C1 segment of cervical spinal cord (tissue), 14 donors: ENCODE measurements at regions not wholly inside any gene's neighbourhood (a gene's known extent, or its start where the extent isn't known, plus 50 kb on each side); places are given as distances from the start of the nearest gene placed in this dataset.

ENCODE experiments used
- DNase-seq, 14 donors: peaks; one replicate each; lab custom pipeline; 2025; lab: John Stamatoyannopoulos, UW

DNA sequence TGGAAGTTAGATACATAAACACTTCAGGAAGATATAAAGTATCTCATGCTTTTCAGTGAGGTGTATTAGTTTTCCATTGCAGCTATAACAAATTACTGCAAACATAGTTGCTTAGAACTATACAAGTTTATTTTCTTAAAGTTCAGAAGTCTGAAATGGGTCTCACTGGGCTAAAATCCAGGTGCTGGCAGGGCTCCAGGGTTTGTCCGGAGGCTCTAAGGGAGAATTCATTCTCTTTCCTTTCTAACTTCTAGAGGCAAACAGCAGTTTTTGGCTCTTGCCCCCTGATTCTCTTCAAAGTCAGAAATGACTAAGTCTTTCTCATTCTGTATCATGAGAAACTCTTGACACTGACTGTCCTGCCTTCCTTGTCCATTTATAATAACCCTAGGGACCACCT is 138.8 kb downstream of the AASDHPPT start:
- DNase-seq: no peak

DNA sequence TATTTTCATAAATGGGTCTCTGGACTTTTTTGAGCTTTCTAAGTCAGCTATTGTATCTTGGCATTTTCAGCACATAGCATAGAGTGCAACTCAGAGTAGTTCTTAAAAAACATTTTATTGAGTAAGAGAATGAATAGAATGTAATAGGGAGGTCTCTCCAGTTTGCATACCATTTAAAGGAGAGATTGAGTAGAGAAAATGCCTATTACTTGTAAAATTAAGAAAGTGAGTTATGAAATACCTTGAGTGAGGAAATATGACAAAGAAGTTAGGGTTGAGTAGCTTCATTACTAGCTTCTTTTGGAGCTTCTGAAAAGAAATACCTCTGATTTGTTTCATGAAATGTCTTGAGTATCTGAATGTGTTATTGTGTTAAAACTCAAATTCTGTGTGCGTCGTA is 140.0 kb downstream of the AASDHPPT start:
- DNase-seq: no peak

DNA sequence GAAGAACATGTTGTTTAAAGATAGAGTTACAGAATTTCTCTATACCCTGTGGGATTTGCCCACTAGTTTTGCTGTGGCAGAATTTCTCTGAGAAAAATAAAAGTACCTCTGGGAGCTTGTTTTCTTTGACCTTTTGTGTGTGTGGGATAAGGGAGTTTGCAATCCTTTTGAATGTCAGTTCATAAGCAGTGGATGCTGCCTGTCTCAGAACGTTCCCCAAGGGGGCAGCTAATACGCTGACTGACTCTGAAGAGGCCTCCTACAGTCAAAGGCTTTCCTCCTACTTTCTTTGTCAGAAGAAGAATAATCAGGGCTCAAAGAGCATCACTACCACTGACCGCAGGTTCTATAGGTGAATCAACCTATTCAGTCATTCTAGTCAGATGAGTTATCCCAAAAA is 140.6 kb downstream of the AASDHPPT start:
- no peak for DNase-seq

DNA sequence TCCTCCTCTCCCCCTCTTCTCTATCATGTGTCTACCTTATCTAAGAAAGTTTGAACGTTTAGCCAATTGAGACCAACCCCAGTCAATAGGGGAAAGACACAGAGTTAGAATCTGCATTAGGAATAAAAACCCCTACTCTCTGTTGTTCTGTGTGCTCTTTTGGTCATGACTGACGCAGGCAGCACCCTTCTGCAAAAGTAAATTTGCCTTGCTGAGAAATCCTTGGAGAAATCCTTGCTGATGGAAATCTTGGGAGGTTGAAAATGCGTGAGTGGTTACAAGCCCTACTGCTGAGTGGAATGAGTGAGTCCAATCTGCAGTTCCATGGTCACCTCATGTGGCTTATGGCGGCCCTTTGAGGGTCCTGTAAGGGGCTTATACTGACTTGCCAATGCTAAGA is 145.2 kb downstream of the AASDHPPT start:
- DNase-seq: no peak

DNA sequence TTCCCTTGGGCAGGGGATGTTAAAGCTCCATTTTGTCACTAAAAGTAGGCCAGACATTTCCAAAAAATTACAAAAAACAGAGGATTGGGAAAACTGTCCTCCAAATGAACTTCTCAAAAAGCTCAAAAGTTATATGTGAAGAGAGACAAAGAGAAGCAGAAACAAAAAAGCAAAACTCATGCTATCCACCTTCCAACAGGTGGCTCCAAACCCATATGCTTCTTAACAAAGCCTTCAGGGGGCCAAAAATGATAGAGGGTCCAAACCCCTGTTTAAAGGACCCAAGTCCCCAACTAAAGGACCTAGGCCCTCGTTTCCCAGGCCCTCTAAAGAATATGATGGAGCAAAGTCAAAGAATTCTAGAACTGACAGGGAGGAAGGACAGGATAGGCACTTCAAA is 146.7 kb downstream of the AASDHPPT start:
- DNase-seq: no peak

DNA sequence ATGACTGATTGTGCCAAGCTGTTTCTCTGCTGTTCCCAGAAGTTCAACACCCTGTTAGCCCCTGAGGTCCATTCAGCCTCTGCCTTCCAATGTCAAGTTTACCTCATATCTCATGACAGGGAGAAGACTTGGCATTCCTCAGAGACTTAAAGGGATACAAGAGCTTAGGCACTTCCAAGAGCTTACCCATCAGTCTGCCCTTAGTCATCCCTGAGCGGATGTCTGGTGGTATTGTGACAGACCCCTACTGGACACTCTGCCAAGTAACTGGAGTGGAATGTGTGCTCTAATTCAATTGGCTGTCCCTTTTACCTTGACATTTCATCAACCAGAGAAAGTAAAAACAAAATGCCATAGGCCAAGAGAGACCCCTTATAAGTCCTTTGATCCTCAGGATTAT is 151.5 kb downstream of the AASDHPPT start:
- DNase-seq: no peak

DNA sequence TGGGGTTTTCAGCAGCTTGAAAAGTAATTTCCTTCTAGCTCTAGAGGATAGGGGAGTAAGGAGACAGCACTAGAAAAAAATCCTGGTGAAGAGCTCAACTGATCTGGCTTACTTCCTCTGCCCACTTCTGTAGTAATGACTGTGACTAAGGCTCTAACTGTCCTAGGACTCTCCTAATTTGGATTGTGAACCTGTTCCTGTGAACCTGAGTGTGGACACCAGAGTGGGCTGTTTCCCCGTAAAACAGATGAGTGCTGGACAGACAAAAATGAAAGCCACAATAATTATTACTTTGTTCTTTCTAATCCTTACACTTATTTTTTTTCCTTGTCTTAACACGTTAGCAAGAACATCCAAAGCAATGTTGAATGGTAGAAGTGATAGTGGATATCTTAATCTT is 154.1 kb downstream of the AASDHPPT start:
- no peak for DNase-seq

DNA sequence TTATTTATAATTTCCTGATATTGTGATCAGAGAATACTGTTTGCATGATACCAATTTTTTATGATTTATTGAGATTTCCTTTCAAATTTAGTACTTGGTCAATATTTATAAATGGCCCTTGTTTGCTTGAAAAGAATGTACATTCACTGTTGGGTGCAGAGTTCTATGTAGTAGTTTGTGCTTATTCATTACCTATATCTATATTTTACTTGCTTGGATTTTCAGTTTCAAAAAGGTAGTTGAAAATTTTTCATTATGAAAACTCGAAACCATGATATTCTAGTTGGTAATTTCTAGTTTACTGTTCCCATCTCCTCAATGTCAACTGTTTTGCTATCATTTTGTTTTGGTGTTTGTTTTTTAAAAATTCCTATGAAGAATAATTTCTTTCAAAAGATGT is 155.7 kb downstream of the AASDHPPT start:
- no peak for DNase-seq

DNA sequence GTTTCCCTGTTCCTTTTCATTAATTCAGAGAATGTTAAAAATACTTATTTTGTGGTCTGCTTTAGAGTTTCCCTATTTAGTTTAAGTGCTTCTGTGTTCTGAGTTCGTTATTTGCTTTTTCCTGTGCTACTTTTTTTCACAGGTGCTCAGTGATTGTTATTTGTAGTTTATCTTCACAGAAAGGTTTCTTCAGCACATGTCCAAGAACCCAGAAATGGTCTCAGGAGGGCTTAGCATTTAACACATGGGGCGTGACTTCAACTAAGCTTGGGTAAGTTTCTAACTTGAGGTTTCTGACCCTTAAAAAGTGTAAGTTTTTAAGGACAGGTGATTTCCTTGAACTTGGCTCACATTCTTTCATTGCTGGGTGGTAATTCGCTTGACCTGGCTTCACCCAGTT is 157.3 kb downstream of the AASDHPPT start:
- no peak for DNase-seq

DNA sequence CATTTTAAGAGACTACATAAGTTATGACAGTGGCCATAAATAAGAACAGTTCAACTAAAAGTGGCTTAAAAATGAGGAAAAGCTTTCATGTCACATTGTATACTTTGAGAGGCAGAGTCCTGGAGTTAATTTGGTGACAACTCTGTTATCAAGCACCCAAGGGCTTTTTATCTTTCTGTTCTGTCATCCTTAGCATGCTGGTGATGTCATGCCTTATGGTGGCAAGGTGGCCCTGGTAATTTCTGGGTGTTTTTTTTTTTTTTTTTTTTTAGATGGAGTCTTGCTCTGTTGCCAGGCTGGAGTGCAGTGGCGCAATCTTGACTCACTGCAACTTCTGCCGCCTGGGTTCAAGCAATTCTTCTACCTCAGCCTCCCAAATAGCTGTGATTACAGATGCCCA is 158.8 kb downstream of the AASDHPPT start:
- DNase-seq: no peak

DNA sequence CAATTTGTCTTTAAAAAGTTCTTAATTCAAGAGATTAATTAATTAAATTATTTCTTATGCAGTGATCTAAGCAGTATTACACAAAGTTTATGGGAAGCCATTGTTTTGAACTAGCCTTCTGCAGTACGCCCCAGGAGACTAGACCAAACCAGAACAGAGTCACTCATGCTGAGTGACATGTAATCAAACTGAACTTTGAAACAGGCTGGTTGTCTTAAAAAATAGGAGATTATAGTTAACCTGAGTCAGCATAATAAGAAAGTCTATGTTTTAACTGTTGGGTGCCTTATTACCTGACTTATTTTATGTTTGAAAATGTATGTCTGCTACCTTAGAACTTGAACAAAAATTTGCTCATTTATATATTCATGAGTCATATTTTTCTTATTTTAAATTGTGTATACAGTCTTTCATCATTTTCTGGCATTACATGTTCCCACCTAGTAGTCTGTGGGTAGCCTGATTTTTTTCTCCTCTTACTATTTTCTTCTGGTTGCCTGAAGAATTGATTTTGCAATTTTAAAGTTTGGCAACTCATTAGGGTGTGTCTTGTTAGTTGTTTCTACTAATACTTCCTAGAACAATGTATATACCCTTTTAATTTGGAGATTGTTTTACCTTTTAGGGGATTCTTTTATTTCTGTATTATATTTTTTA is 161.4 kb downstream of the AASDHPPT start:
- no peak for DNase-seq

DNA sequence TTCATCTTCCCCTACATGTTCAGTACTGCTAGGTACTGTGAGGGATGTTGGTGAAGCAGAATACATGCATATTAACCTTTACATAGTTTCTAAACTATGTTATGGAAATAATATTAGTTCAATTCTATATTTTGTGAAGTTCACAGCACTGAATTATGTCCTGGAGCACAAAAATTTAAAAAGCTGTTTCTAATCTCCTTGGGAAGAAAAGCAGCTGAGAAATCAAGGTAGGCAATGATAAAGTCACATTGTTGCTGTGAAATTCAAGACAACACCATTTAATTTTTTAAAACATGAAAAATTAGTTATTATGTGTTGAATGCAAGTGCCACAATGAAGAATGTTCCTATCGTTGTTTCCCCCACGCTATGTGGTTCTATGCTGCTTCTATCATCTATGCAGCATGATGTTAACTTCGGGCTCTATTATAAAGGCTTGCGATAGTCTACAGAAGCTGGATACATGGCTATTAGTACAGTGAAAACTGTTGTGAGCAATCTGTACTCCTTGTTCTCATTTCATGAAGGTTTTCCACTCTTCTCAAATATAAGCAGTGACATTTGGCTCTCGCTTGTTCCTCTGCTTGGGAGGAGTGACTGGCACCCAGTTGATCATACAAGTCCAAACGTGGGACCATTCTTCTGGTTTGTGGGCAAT is 164.3 kb downstream of the AASDHPPT start:
- no peak for DNase-seq

DNA sequence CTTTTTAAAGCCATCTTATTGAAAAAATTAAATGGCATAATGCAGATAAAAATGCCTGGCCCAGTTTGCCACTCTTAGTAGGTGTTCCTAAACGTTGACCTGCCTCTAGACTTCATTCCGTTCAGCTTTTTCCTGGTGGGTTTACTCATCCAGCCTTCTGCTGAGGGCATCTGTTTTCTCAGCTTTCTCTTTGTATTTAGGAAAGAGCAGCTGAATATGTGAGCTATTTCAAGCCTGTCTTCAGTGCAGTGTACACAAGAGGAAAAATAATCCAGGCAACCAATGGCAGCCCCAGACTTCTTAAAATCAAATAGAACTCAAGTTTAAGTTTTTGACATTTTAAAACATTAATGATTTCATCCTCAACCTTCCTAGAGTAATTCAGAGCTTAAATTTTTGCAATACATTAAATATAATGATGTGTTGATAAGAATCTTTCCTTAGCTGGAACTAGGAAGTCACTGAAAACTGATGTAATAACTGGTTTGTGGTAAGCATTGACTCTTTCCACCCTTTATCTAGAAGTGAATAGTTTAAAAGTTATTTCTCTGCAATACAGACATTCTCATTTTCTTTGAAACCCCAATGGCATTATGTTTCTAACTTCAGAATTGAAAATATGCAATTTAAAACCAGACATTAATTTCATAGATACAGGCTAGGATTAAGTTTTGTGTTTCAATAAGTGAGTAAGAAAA is 165.4 kb downstream of the AASDHPPT start:
- DNase-seq: no peak

DNA sequence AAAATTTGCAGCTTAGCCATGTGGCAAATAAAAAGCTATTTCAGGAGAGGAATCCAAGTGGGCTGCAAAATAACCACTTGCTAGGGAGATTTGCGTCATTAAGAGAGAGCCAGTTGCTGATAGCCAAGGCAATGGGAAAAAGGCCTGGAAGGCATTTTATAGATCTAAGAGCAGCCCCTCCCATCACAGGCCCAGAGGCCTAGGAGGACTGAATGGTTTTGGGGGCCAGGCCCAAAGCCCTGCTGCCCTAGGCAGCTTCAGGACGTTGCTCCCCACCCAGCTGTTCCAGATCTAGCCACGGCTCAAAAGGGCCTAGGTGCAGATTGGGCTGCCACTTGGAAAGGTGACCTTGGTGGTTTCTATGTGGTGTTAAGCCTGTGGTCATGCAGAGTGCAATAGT is 169.0 kb downstream of the AASDHPPT start:
- DNase-seq: no peak

DNA sequence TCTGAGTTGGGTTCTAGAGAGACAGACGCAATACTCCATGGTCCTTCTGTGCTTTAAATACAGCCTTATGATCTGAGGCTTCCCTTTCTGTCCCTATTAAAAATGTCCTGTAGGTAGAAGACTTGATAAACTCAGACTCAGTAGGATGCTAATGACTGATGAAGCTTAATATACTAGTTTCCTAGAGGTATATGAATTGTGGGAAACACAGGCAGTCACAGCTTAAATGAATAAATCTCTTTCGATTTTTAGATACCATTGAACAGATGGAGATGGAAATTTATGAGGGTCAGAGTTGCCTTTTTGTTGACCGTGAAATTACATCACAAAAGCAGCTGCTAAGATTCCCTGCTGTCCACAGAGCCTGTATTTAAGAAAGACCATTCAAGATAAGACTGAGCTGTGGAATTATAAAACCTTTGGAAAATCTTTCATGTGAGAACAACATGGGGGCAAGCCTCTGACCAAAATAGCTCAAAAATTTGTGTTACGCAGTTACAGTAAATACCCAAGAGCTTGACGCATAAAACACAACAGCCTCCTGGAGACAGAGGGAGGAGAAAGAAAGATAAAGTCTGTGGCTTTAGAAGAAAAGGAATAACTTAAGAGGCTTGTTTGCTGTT is 172.3 kb downstream of the AASDHPPT start:
- DNase-seq: no peak

DNA sequence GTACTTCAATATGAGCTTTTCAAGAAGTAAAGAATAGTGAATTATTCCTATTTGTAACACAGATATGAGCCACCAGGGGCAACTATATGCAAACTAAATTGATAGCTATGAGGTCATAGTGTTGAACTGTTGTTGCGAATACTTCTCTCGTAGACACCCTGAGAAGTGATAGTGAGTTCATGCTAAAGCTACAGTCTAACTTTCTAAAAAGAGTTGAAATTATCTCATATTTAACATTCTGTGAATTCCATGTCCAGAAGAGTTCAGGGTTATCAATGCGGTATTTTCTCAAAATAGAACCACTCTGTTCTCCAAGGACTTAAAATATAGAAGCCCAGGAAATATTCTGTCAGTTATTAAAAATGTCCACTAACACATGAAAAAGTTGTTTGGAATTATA is 185.4 kb downstream of the AASDHPPT start:
- no peak for DNase-seq

DNA sequence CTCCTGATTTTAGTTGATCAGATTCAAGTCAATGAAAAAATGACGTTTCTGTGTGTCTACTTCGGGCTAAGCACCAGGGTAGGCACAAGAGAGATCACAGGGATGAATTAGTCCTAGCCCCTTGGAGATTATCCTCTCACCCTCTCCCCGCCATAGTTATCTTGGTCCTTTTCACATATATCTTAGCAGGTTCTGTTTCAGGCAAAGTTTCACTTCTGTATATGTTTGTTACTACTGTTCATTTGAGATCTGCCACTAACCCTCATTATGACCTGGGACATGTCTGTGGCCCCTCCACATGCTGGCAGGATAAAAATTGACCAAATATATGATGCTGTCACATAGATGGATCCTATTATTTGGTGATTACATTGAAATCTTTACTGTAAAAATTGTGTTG is 186.1 kb downstream of the AASDHPPT start:
- no peak for DNase-seq

DNA sequence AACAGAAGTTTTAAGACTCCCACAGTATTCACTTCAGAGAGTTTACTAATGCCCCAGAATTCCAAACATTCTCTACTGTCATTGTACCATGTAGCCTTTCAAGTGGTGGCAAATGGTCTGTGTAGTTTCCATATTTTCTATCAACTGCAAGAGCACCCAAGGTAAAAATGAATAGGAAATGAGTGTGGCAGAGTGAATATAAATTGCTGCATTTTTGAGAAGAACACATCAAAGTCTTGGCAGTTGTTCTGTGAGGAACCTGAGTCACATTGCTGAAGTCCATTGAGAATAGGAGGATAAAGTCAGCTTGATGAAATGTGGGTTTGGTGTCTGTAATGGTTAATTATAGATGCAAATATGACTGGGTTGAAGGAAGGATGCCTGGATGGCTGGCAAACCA is 193.6 kb downstream of the AASDHPPT start:
- no peak for DNase-seq

DNA sequence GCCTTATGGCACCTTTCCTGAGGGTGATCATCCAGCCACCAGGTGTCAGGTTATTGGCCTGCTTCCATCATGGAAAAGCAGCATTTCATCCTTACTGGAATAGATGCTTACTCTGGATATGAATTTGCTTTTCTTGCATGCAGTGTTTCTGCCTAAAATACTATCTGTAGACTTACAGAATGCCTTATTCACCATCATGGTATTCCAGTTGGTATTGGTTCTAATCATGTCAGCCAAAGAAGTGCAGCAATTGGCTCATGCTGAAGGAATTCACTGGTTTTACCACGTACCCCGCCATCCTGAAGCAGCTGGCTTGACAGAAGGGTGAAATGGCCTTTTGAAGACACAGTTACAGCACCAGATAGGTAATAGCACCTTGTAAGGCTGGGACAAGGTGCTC is 194.2 kb downstream of the AASDHPPT start:
- DNase-seq: no peak

DNA sequence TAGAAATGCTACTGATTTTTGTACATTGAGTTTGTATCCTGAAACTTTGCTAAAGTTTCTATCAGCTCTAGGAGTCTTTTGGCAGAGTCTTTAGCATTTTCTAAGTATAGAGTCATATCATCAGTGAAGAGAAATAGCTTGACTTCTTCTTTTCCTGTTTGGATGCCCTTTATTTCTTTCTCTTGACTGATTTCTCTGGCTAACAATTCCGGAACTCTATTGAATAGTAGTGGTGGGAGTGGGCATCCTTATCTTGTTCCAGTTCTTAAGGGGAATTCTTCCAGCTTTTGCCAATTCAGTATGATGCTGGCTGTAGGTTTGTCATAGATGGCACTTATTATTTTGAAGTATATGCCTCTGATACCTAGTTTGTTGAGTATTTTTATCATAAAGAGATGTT is 197.7 kb downstream of the AASDHPPT start:
- DNase-seq: no peak

DNA sequence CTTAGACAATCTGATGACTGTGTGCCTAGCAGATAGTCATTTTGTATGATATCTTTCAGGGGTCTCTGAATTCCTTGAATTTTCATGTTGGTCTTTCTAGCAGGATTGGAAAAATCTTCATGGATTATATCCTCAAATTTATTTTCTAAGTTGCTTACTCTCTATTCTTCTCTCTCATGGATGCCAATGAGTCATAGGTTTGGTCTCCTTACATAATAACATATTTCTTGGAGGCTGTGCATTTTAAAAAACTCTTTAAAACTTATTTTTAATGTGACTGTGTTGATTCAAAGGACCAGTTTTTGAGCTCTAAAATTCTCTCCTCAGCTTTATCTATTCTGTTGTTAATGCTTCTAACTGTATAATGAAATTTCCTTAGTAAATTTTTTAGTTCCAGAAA is 198.7 kb downstream of the AASDHPPT start:
- no peak for DNase-seq

DNA sequence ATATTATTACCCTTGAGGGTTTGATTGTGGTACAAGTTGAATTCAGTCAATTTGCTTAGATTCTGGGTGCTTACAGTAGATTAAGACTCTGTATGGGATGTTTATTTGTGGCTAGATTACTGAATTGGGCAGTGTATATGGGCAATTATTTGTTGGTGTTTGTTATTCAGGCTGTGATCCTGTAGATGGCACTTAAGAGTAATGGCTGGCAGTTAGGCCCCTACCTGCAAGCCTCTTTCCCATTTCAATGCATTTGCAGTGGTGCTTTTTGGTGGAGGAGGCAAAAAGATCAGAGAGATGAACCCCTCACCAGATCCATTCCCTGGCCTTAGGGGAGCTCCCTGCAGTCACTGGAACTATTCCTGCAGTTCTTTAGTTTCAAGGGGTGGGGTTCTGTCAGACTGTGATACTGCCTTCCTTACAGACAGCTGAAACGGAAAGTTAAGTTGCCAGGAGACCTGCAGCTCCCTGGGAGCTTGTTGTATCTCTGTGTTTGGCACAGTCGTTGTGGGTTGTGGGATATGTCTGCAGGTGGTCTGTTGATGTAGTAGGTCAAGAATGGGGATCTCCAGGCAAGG is 199.5 kb downstream of the AASDHPPT start:
- DNase-seq: no peak
